ENCODE measurements at regions not wholly inside any gene's neighbourhood (a gene's known extent, or its start where the extent isn't known, plus 50 kb on each side); places are given as distances from the start of the nearest gene placed in this dataset.
A peak's percentile ranks its signal among the peaks of the same experiment; 100 is the strongest.

DNA sequence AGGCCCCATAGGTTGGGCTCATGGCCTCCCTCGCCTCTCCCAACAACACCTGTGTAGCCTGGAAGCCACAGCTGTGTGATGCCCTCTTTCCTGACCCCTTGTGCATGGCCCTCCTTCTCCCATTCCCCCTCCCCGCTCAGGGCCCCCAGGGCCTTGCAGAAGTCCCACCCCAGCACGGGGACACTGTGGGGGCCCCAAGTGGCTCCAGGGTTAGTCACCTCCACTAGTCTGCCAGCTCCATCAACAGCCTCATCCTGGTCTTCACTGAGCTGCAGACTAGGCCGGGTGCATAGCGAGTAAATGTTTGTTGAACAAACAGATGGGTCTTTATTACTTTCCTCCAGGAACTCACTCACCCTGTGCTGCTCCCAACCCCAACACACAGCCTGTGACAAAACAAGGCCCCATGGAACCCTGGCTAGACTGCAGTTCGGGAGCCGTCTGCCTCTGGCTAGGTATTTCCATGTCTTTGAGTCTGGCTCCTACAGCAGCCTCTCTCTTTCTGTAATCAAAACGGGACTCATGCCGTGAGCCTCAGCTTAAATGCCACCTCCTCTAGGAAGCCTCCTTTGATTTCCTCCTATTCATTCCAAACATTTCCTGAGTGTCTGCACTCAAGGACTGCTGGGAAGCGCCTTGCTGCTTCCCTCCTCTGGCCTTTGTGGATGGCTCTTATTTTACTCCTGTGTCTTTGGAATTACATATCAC lies 109.9 kb upstream of the ID2 start:
- Mint-ChIP-seq H3K27ac (peak overlapping the region in 1 of 7 donors; percentile 11), H3K4me1 (peaks cover 33% of the 10 kb centered on the region), H3K27me3 (ENCODE audit: low read depth in 3 of 3) (peaks cover 10 to 17% (median 16%) of the 10 kb centered on the region in 3 donors), H3K9me3 (peaks cover 0 to 6% (median 3%) of the 10 kb centered on the region in 7 donors), H3K36me3 (peaks cover 0 to 6% of the 10 kb centered on the region in 2 donors), H3K4me3 (no peak overlapping the region)
- H2AFZ ChIP-seq (ENCODE audit: insufficient read depth, low read depth, low read length, poor library complexity, severe bottlenecking), result no peak overlapping the region
- H3K9me3 ChIP-seq (replicated peaks in 1 of 2; ENCODE audit: control insufficient read depth in 1 of 2, insufficient read depth in 1 of 2, low read length in 2 of 2), result no peaks in the 10 kb centered on the region
- intact Hi-C loops (cut with micrococcal nuclease), result no loop called here
- H3K79me2 ChIP-seq (ENCODE audit: insufficient read depth, low read length), result no peaks in the 10 kb centered on the region
- DNase-seq, result no peak
- peaks cover 27 to 28% of the 10 kb centered on the region in 2 donors for H3K4me1 ChIP-seq (ENCODE audit: control insufficient read depth in 1 of 2, insufficient read depth in 2 of 2, low read length in 2 of 2)
- TF ChIP-seq, protein P1, sequence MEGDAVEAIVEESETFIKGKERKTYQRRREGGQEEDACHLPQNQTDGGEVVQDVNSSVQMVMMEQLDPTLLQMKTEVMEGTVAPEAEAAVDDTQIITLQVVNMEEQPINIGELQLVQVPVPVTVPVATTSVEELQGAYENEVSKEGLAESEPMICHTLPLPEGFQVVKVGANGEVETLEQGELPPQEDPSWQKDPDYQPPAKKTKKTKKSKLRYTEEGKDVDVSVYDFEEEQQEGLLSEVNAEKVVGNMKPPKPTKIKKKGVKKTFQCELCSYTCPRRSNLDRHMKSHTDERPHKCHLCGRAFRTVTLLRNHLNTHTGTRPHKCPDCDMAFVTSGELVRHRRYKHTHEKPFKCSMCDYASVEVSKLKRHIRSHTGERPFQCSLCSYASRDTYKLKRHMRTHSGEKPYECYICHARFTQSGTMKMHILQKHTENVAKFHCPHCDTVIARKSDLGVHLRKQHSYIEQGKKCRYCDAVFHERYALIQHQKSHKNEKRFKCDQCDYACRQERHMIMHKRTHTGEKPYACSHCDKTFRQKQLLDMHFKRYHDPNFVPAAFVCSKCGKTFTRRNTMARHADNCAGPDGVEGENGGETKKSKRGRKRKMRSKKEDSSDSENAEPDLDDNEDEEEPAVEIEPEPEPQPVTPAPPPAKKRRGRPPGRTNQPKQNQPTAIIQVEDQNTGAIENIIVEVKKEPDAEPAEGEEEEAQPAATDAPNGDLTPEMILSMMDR (IDR thresholded peaks at IDR 0.05), result no peak
- H3K36me3 ChIP-seq (replicated peaks in 1 of 2; ENCODE audit: control insufficient read depth in 1 of 2, insufficient read depth in 2 of 2, low read length in 2 of 2), result no peaks in the 10 kb centered on the region
- no peak overlapping the region for H3K4me3 ChIP-seq (replicated peaks in 1 of 3; ENCODE audit: low read depth in 2 of 3, low read length in 3 of 3)
- no peak overlapping the region for H3K27ac ChIP-seq (ENCODE audit: low read depth in 1 of 2, low read length in 2 of 2)
- H3K27me3 ChIP-seq (ENCODE audit: control insufficient read depth in 2 of 2, insufficient read depth in 2 of 2, low read length in 2 of 2), result no peaks in the 10 kb centered on the region
- H3K4me2 ChIP-seq (replicated peaks; ENCODE audit: extremely low read depth, low read length, poor library complexity, severe bottlenecking), result no peak overlapping the region
- 95% methylated on average over 10 of the region's 10 CpGs for WGBS (ENCODE audit: insufficient coverage)
- no peak overlapping the region for H3K9ac ChIP-seq (ENCODE audit: insufficient read depth, low read length, poor library complexity, severe bottlenecking)
- H4K20me1 ChIP-seq (ENCODE audit: insufficient read depth, low read length), result no peaks in the 10 kb centered on the region

DNA sequence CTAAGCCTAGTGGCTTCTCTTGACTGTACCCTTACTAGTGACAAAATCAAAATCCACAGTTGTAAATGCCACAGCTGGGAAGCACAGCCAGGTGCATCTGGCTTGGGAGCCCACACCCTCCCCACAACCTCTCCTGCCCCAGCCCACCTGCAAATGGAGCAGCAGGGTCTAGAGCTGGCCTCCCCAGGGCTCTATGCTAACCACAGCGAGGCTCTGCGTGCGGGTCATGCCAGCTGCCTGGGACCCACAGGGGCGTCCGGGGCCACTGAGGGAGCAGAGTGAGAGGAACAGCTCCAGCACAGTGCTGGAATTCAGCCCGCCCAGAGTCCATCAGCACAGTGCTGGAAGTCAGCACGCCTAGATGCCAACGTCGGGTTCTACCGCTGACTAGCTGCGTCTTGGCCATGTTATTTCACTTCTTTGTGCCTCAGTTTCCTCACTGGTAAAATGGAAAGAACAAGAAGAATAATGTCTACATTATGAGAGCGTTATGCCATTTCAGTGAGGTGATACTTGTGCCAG lies 109.1 kb upstream of the ID2 start:
- no peak overlapping the region for H2AFZ ChIP-seq (ENCODE audit: insufficient read depth, low read depth, low read length, poor library complexity, severe bottlenecking)
- TF ChIP-seq, protein P1 (IDR thresholded peaks at IDR 0.05), result no peak
- no peaks in the 10 kb centered on the region for H3K36me3 ChIP-seq (replicated peaks in 1 of 2; ENCODE audit: control insufficient read depth in 1 of 2, insufficient read depth in 2 of 2, low read length in 2 of 2)
- H3K27ac Mint-ChIP-seq, result no peak overlapping the region
- peaks cover 0 to 6% of the 10 kb centered on the region in 2 donors for H3K36me3 Mint-ChIP-seq
- H3K4me3 ChIP-seq (replicated peaks in 1 of 3; ENCODE audit: low read depth in 2 of 3, low read length in 3 of 3), result no peak overlapping the region
- no peaks in the 10 kb centered on the region for H4K20me1 ChIP-seq (ENCODE audit: insufficient read depth, low read length)
- H3K4me1 Mint-ChIP-seq, result peaks cover 36% of the 10 kb centered on the region
- H3K4me3 Mint-ChIP-seq, result no peak overlapping the region
- no peaks in the 10 kb centered on the region for H3K79me2 ChIP-seq (ENCODE audit: insufficient read depth, low read length)
- peaks cover 29 to 36% of the 10 kb centered on the region in 2 donors for H3K4me1 ChIP-seq (ENCODE audit: control insufficient read depth in 1 of 2, insufficient read depth in 2 of 2, low read length in 2 of 2)
- no peak overlapping the region for H3K9ac ChIP-seq (ENCODE audit: insufficient read depth, low read length, poor library complexity, severe bottlenecking)
- H3K27ac ChIP-seq (ENCODE audit: low read depth in 1 of 2, low read length in 2 of 2), result no peak overlapping the region
- H3K27me3 ChIP-seq (ENCODE audit: control insufficient read depth in 2 of 2, insufficient read depth in 2 of 2, low read length in 2 of 2), result no peaks in the 10 kb centered on the region
- WGBS (ENCODE audit: insufficient coverage), result 98% methylated on average over 7 of the region's 12 CpGs
- H3K9me3 Mint-ChIP-seq, result peaks cover 0 to 6% (median 3%) of the 10 kb centered on the region in 7 donors
- intact Hi-C loops (cut with micrococcal nuclease), result no loop called here
- H3K9me3 ChIP-seq (replicated peaks in 1 of 2; ENCODE audit: control insufficient read depth in 1 of 2, insufficient read depth in 1 of 2, low read length in 2 of 2), result no peaks in the 10 kb centered on the region
- peaks cover 9 to 17% (median 16%) of the 10 kb centered on the region in 3 donors for H3K27me3 Mint-ChIP-seq (ENCODE audit: low read depth in 3 of 3)
- no peak for DNase-seq
- H3K4me2 ChIP-seq (replicated peaks; ENCODE audit: extremely low read depth, low read length, poor library complexity, severe bottlenecking), result no peak overlapping the region

Data from CD14-positive monocyte (primary cell).